ENCODE measurements at regions not wholly inside any gene's neighbourhood (a gene's known extent, or its start where the extent isn't known, plus 50 kb on each side); places are given as distances from the start of the nearest gene placed in this dataset.

- DNase-seq, result no peak
- no peaks in the 10 kb centered on the region for H3K27me3 ChIP-seq (replicated peaks; ENCODE audit: control insufficient read depth, insufficient read depth, low read length, poor library complexity, severe bottlenecking)
- no peaks in the 10 kb centered on the region for H3K4me1 ChIP-seq (ENCODE audit: control insufficient read depth, insufficient read depth, low read length, poor library complexity, severe bottlenecking)
- H3K27ac ChIP-seq (ENCODE audit: insufficient read depth, low read length, poor library complexity, severe bottlenecking), result no peak overlapping the region
- no peak overlapping the region for H3K4me3 ChIP-seq (ENCODE audit: insufficient read depth, low read depth, low read length, poor library complexity, severe bottlenecking)
- no peaks in the 10 kb centered on the region for H3K36me3 ChIP-seq (ENCODE audit: control insufficient read depth, insufficient read depth, low read length)
- H3K9me3 ChIP-seq (ENCODE audit: control insufficient read depth, low read length), result no peaks in the 10 kb centered on the region
These were observed 547.8 kb upstream of the CITED2 start for GRCh38 chr6:139922236-139922635.

DNA sequence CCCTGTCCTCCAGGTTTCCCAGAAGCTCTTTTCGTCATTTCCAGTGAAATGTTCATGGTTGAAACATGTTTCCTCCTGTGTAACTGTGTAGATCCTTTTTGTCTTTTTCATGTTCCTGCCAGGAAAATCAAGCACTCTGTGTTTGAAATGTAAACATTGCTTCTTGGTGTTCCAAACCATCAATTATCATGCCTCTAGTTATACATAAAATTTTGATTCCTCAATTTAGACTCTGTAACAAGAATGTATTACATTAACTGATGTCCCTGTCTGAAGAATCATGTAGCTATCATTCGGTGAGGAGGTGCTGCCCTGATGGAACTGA, 546.3 kb upstream of the CITED2 start:
- H3K36me3 ChIP-seq (ENCODE audit: control insufficient read depth, insufficient read depth, low read length), result no peaks in the 10 kb centered on the region
- no peak for DNase-seq
- no peak overlapping the region for H3K27ac ChIP-seq (ENCODE audit: insufficient read depth, low read length, poor library complexity, severe bottlenecking)
- H3K9me3 ChIP-seq (ENCODE audit: control insufficient read depth, low read length), result no peaks in the 10 kb centered on the region
- no peak overlapping the region for H3K4me3 ChIP-seq (ENCODE audit: insufficient read depth, low read depth, low read length, poor library complexity, severe bottlenecking)
- H3K27me3 ChIP-seq (replicated peaks; ENCODE audit: control insufficient read depth, insufficient read depth, low read length, poor library complexity, severe bottlenecking), result no peaks in the 10 kb centered on the region
- no peaks in the 10 kb centered on the region for H3K4me1 ChIP-seq (ENCODE audit: control insufficient read depth, insufficient read depth, low read length, poor library complexity, severe bottlenecking)

DNA sequence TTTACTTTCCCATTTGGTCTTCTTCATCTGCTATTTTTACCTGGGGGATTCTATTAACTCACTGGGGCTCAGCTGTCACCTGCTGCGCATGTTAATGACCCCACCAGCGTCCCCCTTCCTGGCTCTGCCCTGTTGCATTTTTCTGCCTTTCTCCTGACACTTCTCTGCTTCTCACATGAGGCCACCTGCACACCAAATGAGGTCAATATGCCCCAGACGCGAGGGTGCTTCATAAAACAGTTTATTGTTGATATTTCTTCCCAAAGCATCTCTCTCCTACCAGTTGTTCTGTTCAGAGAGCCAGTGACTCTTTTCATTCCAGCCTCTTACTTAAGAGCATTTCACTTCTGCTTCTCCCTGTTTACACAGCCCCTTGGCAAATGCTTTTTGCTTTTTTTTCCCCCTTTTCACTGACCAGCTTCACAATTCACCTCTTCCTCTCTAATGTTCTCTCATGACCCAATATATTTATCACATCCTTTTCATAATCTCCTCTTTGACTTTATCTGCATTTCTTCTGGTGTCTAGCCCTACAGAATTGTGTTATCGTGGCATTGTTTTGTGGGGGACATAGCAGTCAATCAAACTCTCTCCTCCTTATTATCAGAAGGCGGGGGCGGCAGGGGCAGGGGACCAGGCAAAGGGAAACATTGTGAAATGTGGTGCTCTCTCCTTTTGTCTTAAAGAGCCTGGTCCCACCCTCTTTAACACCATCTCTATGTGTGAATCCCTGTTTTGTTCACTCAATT, 545.8 kb upstream of the CITED2 start:
- Histone ChIP-seq H3K4me1 (ENCODE audit: control insufficient read depth, insufficient read depth, low read length, poor library complexity, severe bottlenecking) (no peaks in the 10 kb centered on the region), H3K36me3 (ENCODE audit: control insufficient read depth, insufficient read depth, low read length) (no peaks in the 10 kb centered on the region), H3K9me3 (ENCODE audit: control insufficient read depth, low read length) (no peaks in the 10 kb centered on the region), H3K4me3 (ENCODE audit: insufficient read depth, low read depth, low read length, poor library complexity, severe bottlenecking) (no peak overlapping the region), H3K27me3 (replicated peaks; ENCODE audit: control insufficient read depth, insufficient read depth, low read length, poor library complexity, severe bottlenecking) (no peaks in the 10 kb centered on the region), H3K27ac (ENCODE audit: insufficient read depth, low read length, poor library complexity, severe bottlenecking) (no peak overlapping the region)
- DNase-seq, result no peak

DNA sequence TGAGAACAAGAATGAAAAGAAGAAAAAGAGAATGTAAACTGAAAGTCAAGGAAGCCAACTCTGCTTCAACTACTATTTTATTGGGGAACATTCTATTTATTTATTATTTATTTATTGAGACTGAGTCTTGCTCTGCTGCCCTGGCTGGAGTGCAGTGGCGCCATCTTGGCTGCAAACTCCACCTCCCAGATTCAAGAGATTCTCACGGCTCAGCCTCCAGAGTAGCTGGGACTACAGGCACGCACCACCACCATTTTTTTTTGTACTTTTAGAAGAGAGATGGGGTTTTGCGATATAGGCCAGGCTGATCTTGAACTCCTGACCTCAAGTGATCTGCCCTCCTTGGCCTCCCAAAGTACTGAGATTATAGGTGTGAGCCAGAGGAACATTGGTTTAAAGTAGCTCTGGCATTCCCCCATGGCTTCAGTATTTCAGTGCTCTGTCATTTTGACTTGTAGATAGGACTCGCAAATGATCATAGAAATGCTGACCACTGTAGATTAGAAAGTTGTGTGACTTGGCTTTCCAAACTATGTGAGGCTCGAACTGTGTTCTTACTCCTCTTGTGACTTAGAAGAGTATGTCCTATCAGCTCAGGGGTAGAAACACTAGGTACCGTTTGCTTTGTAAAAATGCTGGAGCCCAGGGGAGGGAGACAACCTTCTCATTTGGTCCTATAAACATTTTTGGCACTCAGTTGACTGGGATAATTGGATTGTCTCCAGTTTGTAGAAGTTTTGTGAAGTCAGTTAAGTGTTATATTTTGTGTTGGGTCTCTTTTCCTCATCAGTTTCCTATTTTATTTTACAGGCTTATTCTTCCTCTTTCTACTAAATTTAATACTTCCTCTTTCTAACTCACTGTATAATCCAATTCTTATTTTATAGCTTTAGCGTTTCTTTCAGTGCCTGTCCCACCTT, 544.9 kb upstream of the CITED2 start:
- Histone ChIP-seq H3K4me3 (ENCODE audit: insufficient read depth, low read depth, low read length, poor library complexity, severe bottlenecking) (no peak overlapping the region), H3K9me3 (ENCODE audit: control insufficient read depth, low read length) (no peaks in the 10 kb centered on the region), H3K36me3 (ENCODE audit: control insufficient read depth, insufficient read depth, low read length) (no peaks in the 10 kb centered on the region), H3K27me3 (replicated peaks; ENCODE audit: control insufficient read depth, insufficient read depth, low read length, poor library complexity, severe bottlenecking) (no peaks in the 10 kb centered on the region), H3K27ac (ENCODE audit: insufficient read depth, low read length, poor library complexity, severe bottlenecking) (no peak overlapping the region), H3K4me1 (ENCODE audit: control insufficient read depth, insufficient read depth, low read length, poor library complexity, severe bottlenecking) (no peaks in the 10 kb centered on the region)
- no peak for DNase-seq

- no peak for DNase-seq
- Histone ChIP-seq H3K9me3 (ENCODE audit: control insufficient read depth, low read length) (no peaks in the 10 kb centered on the region), H3K36me3 (ENCODE audit: control insufficient read depth, insufficient read depth, low read length) (no peaks in the 10 kb centered on the region), H3K4me3 (ENCODE audit: insufficient read depth, low read depth, low read length, poor library complexity, severe bottlenecking) (no peak overlapping the region), H3K27me3 (replicated peaks; ENCODE audit: control insufficient read depth, insufficient read depth, low read length, poor library complexity, severe bottlenecking) (no peaks in the 10 kb centered on the region), H3K27ac (ENCODE audit: insufficient read depth, low read length, poor library complexity, severe bottlenecking) (no peak overlapping the region), H3K4me1 (ENCODE audit: control insufficient read depth, insufficient read depth, low read length, poor library complexity, severe bottlenecking) (no peaks in the 10 kb centered on the region)
These were observed 543.6 kb upstream of the CITED2 start for GRCh38 chr6:139917951-139918630.

GRCh38 chr6:139914910-139915309, 540.5 kb upstream of the CITED2 start:
- Histone ChIP-seq H3K36me3 (ENCODE audit: control insufficient read depth, insufficient read depth, low read length) (no peaks in the 10 kb centered on the region), H3K4me3 (ENCODE audit: insufficient read depth, low read depth, low read length, poor library complexity, severe bottlenecking) (no peak overlapping the region), H3K27me3 (replicated peaks; ENCODE audit: control insufficient read depth, insufficient read depth, low read length, poor library complexity, severe bottlenecking) (no peaks in the 10 kb centered on the region), H3K9me3 (ENCODE audit: control insufficient read depth, low read length) (no peaks in the 10 kb centered on the region), H3K4me1 (ENCODE audit: control insufficient read depth, insufficient read depth, low read length, poor library complexity, severe bottlenecking) (no peaks in the 10 kb centered on the region), H3K27ac (ENCODE audit: insufficient read depth, low read length, poor library complexity, severe bottlenecking) (no peak overlapping the region)
- no peak for DNase-seq

GRCh38 chr6:139912735-139913400, 538.4 kb upstream of the CITED2 start:
- H3K9me3 ChIP-seq (ENCODE audit: control insufficient read depth, low read length), result no peaks in the 10 kb centered on the region
- no peaks in the 10 kb centered on the region for H3K36me3 ChIP-seq (ENCODE audit: control insufficient read depth, insufficient read depth, low read length)
- no peak overlapping the region for H3K4me3 ChIP-seq (ENCODE audit: insufficient read depth, low read depth, low read length, poor library complexity, severe bottlenecking)
- no peak for DNase-seq
- no peak overlapping the region for H3K27ac ChIP-seq (ENCODE audit: insufficient read depth, low read length, poor library complexity, severe bottlenecking)
- H3K27me3 ChIP-seq (replicated peaks; ENCODE audit: control insufficient read depth, insufficient read depth, low read length, poor library complexity, severe bottlenecking), result no peaks in the 10 kb centered on the region
- no peaks in the 10 kb centered on the region for H3K4me1 ChIP-seq (ENCODE audit: control insufficient read depth, insufficient read depth, low read length, poor library complexity, severe bottlenecking)

GRCh38 chr6:139909992-139910391, 535.5 kb upstream of the CITED2 start:
- Histone ChIP-seq H3K4me1 (ENCODE audit: control insufficient read depth, insufficient read depth, low read length, poor library complexity, severe bottlenecking) (no peaks in the 10 kb centered on the region), H3K4me3 (ENCODE audit: insufficient read depth, low read depth, low read length, poor library complexity, severe bottlenecking) (no peak overlapping the region)

GRCh38 chr6:139905404-139906052, 531.1 kb upstream of the CITED2 start:
- H3K36me3 ChIP-seq (ENCODE audit: control insufficient read depth, insufficient read depth, low read length), result no peaks in the 10 kb centered on the region
- no peaks in the 10 kb centered on the region for H3K27me3 ChIP-seq (replicated peaks; ENCODE audit: control insufficient read depth, insufficient read depth, low read length, poor library complexity, severe bottlenecking)
- no peak for DNase-seq
- no peak overlapping the region for H3K27ac ChIP-seq (ENCODE audit: insufficient read depth, low read length, poor library complexity, severe bottlenecking)
- no peak overlapping the region for H3K4me3 ChIP-seq (ENCODE audit: insufficient read depth, low read depth, low read length, poor library complexity, severe bottlenecking)
- H3K9me3 ChIP-seq (ENCODE audit: control insufficient read depth, low read length), result no peaks in the 10 kb centered on the region
- no peaks in the 10 kb centered on the region for H3K4me1 ChIP-seq (ENCODE audit: control insufficient read depth, insufficient read depth, low read length, poor library complexity, severe bottlenecking)

More at GRCh38 chr6:139909992-139910391, 535.5 kb upstream of the CITED2 start:
- Histone ChIP-seq H3K9me3 (ENCODE audit: control insufficient read depth, low read length) (no peaks in the 10 kb centered on the region), H3K27me3 (replicated peaks; ENCODE audit: control insufficient read depth, insufficient read depth, low read length, poor library complexity, severe bottlenecking) (no peaks in the 10 kb centered on the region), H3K27ac (ENCODE audit: insufficient read depth, low read length, poor library complexity, severe bottlenecking) (no peak overlapping the region), H3K36me3 (ENCODE audit: control insufficient read depth, insufficient read depth, low read length) (no peaks in the 10 kb centered on the region)
- DNase-seq, result no peak

All from effector memory CD4-positive, alpha-beta T cell (primary cell).